ENCODE measurements at regions not wholly inside any gene's neighbourhood (a gene's known extent, or its start where the extent isn't known, plus 50 kb on each side); places are given as distances from the start of the nearest gene placed in this dataset.
A peak's percentile ranks its signal among the peaks of the same experiment; 100 is the strongest.

- no peak for DNase-seq
Measured at GRCh38 chr14:82492157-82492556, 958.5 kb upstream of the SEL1L start.

- DNase-seq: no peak
Measured at GRCh38 chr14:82500222-82500621, 966.6 kb upstream of the SEL1L start.

GRCh38 chr14:82501554-82501953, 967.9 kb upstream of the SEL1L start:
- no peak for DNase-seq

GRCh38 chr14:82502043-82502442, 968.4 kb upstream of the SEL1L start:
- no peak for DNase-seq

- no peak for DNase-seq
Measured at GRCh38 chr14:82504894-82505293, 971.2 kb upstream of the SEL1L start.

GRCh38 chr14:82510007-82510406, 976.4 kb upstream of the SEL1L start:
- DNase-seq: no peak

GRCh38 chr14:82511399-82511798, 977.7 kb upstream of the SEL1L start:
- no peak for DNase-seq

GRCh38 chr14:82520765-82521164, 987.1 kb upstream of the SEL1L start:
- DNase-seq: no peak

- no peak for DNase-seq
Measured at GRCh38 chr14:82521191-82521590, 987.5 kb upstream of the SEL1L start.

GRCh38 chr14:82528016-82528415, 994.4 kb upstream of the SEL1L start:
- DNase-seq: peak; percentile 61

- DNase-seq: peak; percentile 3
Measured at GRCh38 chr14:82533351-82533750, 999.7 kb upstream of the SEL1L start.

- no peak for DNase-seq
Measured at GRCh38 chr14:82536566-82536965, 1002.9 kb upstream of the SEL1L start.

- peak; percentile 74 for DNase-seq
Measured at GRCh38 chr14:82537831-82538230, 1004.2 kb upstream of the SEL1L start.

GRCh38 chr14:82546401-82546800, 1012.7 kb upstream of the SEL1L start:
- DNase-seq: no peak

- DNase-seq: no peak
Measured at GRCh38 chr14:82549306-82549990, 1015.8 kb upstream of the SEL1L start.

- peak; percentile 15 for DNase-seq
Measured at GRCh38 chr14:82562881-82563280, 1029.2 kb upstream of the SEL1L start.

- peak; percentile 5 for DNase-seq
Measured at GRCh38 chr14:82565825-82566224, 1032.2 kb upstream of the SEL1L start.

GRCh38 chr14:82587226-82587625, 1053.6 kb upstream of the SEL1L start:
- DNase-seq: no peak

GRCh38 chr14:82595466-82595865, 1061.8 kb upstream of the SEL1L start:
- no peak for DNase-seq

- no peak for DNase-seq
Measured at GRCh38 chr14:82602794-82603193, 1069.1 kb upstream of the SEL1L start.

- DNase-seq: no peak
Measured at GRCh38 chr14:82604819-82605218, 1071.2 kb upstream of the SEL1L start.

GRCh38 chr14:82621881-82622450, 1088.3 kb upstream of the SEL1L start:
- no peak for DNase-seq

- no peak for DNase-seq
Measured at GRCh38 chr14:82626156-82627066, 1092.8 kb upstream of the SEL1L start.

- no peak for DNase-seq
Measured at GRCh38 chr14:82635915-82636314, 1102.3 kb upstream of the SEL1L start.

Measured in NCI-H146 (cell line).